Chondrocyte (in vitro differentiated cells): ENCODE measurements at regions not wholly inside any gene's neighbourhood (a gene's known extent, or its start where the extent isn't known, plus 50 kb on each side); places are given as distances from the start of the nearest gene placed in this dataset.
A peak's percentile ranks its signal among the peaks of the same experiment; 100 is the strongest.

Experiments used
- DNase-seq: peaks from one replicate; pipeline ENCODE4 v3.0.0; 2021; ENCODE audit warnings: mixed read lengths, low spot score
- H3K27ac Mint-ChIP-seq: one replicate; pipeline ENCODE4 v1.8.0; 2021; ENCODE audit warnings: mild to moderate bottlenecking, moderate library complexity, mixed read lengths; ENCODE audit not compliant: unreplicated experiment
- H3K27me3 Mint-ChIP-seq: 2 replicates; pipeline ENCODE4 v1.8.0; 2021; ENCODE audit warnings: low read depth, mixed read lengths
- H3K36me3 Mint-ChIP-seq: 2 replicates; pipeline ENCODE4 v1.8.0; 2021; ENCODE audit warnings: low read depth, mixed read lengths
- H3K4me1 Mint-ChIP-seq: 2 replicates; pipeline ENCODE4 v1.8.0; 2021; ENCODE audit warnings: low read depth, mild to moderate bottlenecking, mixed read lengths
- H3K4me3 Mint-ChIP-seq: one replicate; pipeline ENCODE4 v1.8.0; 2021; ENCODE audit warnings: mild to moderate bottlenecking, moderate library complexity, mixed read lengths; ENCODE audit not compliant: unreplicated experiment
- H3K9me3 Mint-ChIP-seq: 2 replicates; pipeline ENCODE4 v1.8.0; 2021; ENCODE audit warnings: low read depth, mixed read lengths
- TF ChIP-seq, protein P1 (sequence below): fragments of 200-600 bp; sonication (generic); IDR thresholded peaks from 2 replicates; pipeline ENCODE4 v1.5.0; 2021; ENCODE audit warnings: antibody characterized with exemption, mild to moderate bottlenecking, moderate library complexity

DNA sequence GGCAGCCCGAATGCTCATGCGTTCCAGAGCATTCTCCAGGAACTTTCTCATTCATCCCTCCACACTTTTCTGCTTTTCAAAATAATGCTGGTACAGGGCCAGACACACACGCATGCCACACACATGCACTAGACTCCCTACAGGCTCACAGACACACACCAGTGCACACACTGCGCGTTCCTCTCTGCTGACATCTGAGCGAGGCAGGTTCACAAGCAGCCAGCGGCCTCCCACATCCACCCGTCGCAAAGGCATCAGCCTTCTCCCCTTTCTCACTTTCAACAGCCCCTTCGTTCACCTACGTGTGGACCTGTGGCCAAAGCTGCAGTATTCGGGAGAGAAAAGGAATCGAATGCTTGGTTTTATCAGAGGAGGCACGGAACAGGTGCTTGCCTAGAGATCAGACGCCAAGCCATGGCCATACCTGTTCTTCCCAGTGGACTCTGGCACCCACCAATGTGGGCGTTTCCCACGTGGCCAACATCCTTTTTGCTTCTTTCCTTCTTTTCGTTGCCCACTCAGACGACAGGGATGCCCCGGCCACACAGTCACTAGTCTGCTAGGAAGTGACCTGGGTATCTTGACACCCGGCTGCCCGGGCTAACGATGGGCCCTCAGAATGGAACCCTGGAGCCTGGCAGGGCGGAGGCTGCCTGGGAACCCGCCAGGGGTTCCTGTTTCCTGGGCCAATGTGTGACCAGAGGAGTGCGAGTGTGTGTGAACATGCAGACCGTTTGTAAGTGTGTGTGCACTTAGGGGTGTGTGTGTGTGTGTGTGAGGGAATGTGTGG is 85.8 kb upstream of the ID2 start:
- Mint-ChIP-seq H3K4me3 (no peak overlapping the region), H3K27ac (no peak overlapping the region), H3K27me3 (peaks cover 5% of the 10 kb centered on the region), H3K4me1 (peaks cover 3% of the 10 kb centered on the region), H3K36me3 (no peaks in the 10 kb centered on the region), H3K9me3 (no peaks in the 10 kb centered on the region)
- DNase-seq: peak; percentile 76
- TF ChIP-seq, protein P1, sequence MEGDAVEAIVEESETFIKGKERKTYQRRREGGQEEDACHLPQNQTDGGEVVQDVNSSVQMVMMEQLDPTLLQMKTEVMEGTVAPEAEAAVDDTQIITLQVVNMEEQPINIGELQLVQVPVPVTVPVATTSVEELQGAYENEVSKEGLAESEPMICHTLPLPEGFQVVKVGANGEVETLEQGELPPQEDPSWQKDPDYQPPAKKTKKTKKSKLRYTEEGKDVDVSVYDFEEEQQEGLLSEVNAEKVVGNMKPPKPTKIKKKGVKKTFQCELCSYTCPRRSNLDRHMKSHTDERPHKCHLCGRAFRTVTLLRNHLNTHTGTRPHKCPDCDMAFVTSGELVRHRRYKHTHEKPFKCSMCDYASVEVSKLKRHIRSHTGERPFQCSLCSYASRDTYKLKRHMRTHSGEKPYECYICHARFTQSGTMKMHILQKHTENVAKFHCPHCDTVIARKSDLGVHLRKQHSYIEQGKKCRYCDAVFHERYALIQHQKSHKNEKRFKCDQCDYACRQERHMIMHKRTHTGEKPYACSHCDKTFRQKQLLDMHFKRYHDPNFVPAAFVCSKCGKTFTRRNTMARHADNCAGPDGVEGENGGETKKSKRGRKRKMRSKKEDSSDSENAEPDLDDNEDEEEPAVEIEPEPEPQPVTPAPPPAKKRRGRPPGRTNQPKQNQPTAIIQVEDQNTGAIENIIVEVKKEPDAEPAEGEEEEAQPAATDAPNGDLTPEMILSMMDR: no peak

DNA sequence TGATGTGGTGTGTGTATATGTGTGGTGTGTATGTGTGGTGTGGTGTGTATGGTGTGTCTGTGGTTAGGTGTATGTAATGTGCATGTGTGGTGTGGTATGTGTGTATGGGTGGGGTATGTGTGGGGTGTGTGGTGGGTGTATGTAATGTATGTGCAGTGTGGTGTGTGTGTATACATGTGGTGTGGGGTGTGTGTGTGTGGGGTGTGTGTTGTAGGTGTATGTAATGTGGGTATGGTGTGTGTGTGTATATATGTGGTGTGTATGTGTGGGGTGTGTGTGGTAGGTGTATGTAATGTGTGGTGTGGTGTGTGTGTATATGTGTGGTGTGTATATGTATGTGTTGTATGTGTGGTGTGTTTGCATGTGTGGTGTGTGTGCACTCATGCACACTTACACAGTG is 84.8 kb upstream of the ID2 start:
- Mint-ChIP-seq H3K36me3 (no peaks in the 10 kb centered on the region), H3K4me3 (no peak overlapping the region), H3K9me3 (no peaks in the 10 kb centered on the region), H3K4me1 (peaks cover 3% of the 10 kb centered on the region), H3K27ac (no peak overlapping the region), H3K27me3 (no peaks in the 10 kb centered on the region)
- TF ChIP-seq, protein P1: no peak
- no peak for DNase-seq

DNA sequence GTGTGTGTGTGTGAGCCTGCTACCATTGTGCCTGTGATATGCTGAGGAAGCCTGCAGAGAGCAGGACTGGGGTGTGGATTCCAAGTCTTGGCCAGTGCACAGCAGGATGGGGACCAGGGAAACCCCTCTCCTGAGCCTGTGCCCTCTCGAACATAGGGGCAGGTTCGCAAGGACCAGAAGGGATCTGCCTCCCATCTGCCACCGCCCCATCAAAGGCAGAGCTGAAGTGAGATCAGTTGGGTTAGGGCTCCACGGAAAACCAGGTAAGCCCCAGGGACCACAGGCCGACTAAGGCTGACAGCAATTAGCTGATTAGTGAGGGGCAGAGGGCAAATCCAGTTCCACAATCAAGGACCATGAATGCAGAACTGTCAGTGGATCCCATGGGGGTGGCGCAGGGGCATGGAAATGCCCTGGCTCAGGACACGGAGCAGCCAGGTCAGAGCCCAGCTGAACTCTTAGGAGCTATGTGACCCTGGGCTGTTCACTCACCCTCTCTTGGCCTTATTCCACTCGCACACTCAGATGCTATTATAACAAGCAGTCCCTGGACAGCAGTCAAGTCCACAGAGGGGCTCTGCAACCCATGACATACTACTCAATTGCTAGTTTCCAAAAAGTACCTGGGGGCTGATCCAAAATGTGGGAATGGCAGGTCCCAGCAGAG is 84.2 kb upstream of the ID2 start:
- Mint-ChIP-seq H3K36me3 (no peaks in the 10 kb centered on the region), H3K4me3 (no peak overlapping the region), H3K4me1 (peaks cover 3% of the 10 kb centered on the region), H3K9me3 (no peaks in the 10 kb centered on the region), H3K27me3 (no peaks in the 10 kb centered on the region), H3K27ac (no peak overlapping the region)
- peak; percentile 54 for DNase-seq
- TF ChIP-seq, protein P1: no peak

DNA sequence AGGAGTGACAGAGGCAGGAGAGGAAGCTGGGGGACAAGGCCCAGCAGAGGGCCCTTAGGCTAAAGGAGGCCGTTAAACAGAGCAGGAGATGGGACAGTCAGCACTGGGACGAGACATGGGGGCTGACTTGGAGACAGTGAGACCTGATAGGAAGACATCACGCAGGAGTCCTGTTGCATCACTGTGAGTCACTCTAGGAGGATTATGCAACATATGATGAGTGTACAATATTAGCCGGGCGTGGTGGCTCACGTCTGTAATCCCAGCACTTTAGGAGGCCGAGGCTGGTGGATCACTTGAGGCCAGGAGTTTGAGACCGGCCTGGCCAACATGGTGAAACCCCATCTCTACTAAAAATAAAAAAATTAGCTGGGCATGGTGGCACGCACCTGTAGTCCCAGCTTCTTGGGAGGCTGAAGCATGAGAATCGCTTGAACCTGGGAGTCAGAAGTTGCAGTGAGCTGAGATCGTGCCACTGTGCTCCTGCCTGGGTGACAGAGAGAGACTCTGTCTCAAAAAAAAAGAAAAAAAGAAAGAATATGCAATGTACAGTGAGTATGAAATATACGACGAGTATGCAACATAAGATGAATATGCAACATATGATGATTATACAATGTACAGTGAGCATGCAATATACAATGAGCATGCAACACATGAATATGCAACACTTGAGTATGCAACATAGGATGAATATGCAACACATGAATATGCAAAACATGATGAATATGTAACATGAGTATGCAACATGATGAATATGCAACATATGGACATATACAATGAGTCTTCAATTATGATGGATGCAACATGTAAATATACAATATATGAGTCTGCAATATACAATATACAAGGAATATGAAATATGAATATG is 83.3 kb upstream of the ID2 start:
- no peak overlapping the region for H3K27ac Mint-ChIP-seq
- no peaks in the 10 kb centered on the region for H3K27me3 Mint-ChIP-seq
- TF ChIP-seq, protein P1: no peak
- H3K36me3 Mint-ChIP-seq: no peaks in the 10 kb centered on the region
- DNase-seq: peak; percentile 26
- H3K4me3 Mint-ChIP-seq: no peak overlapping the region
- H3K4me1 Mint-ChIP-seq: peaks cover 3% of the 10 kb centered on the region
- no peaks in the 10 kb centered on the region for H3K9me3 Mint-ChIP-seq
